HG03571 (cell line): ENCODE measurements at regions not wholly inside any gene's neighbourhood (a gene's known extent, or its start where the extent isn't known, plus 50 kb on each side); places are given as distances from the start of the nearest gene placed in this dataset.

ENCODE experiments used
- ATAC-seq: cut with Tn5 transposase; IDR thresholded peaks from one replicate; pipeline ENCODE4 v1.9.1; 2021; ENCODE audit not compliant: unreplicated experiment

GRCh38 chr9:80602291-80602690 lies 1030.5 kb downstream of the TLE4 start:
- ATAC-seq = no peak

- no peak for ATAC-seq
Observed at GRCh38 chr9:80596579-80596978, 1024.8 kb downstream of the TLE4 start.

- ATAC-seq = no peak
Observed at GRCh38 chr9:80595192-80595591, 1023.4 kb downstream of the TLE4 start.

GRCh38 chr9:80592413-80592812 lies 1020.6 kb downstream of the TLE4 start:
- ATAC-seq = no peak

- ATAC-seq = no peak
Observed at GRCh38 chr9:80586786-80587330, 1015.1 kb downstream of the TLE4 start.

- ATAC-seq = no peak
Observed at GRCh38 chr9:80571953-80572352, 1000.2 kb downstream of the TLE4 start.

- ATAC-seq = no peak
Observed at GRCh38 chr9:80569236-80569635, 997.5 kb downstream of the TLE4 start.

- ATAC-seq = no peak
Observed at GRCh38 chr9:80561526-80561925, 989.8 kb downstream of the TLE4 start.

- no peak for ATAC-seq
Observed at GRCh38 chr9:80560976-80561375, 989.2 kb downstream of the TLE4 start.

GRCh38 chr9:80557256-80557655 lies 985.5 kb downstream of the TLE4 start:
- ATAC-seq = no peak

GRCh38 chr9:80556631-80557030 lies 984.9 kb downstream of the TLE4 start:
- ATAC-seq = no peak

- no peak for ATAC-seq
Observed at GRCh38 chr9:80555782-80556325, 984.1 kb downstream of the TLE4 start.

GRCh38 chr9:80554856-80555255 lies 983.1 kb downstream of the TLE4 start:
- ATAC-seq = no peak

- ATAC-seq = no peak
Observed at GRCh38 chr9:80554301-80554700, 982.5 kb downstream of the TLE4 start.

- ATAC-seq = no peak
Observed at GRCh38 chr9:80552931-80553330, 981.2 kb downstream of the TLE4 start.

- ATAC-seq = no peak
Observed at GRCh38 chr9:80550181-80550580, 978.4 kb downstream of the TLE4 start.

GRCh38 chr9:80547613-80548012 lies 975.8 kb downstream of the TLE4 start:
- ATAC-seq = no peak

GRCh38 chr9:80540387-80540786 lies 968.6 kb downstream of the TLE4 start:
- ATAC-seq = no peak

- no peak for ATAC-seq
Observed at GRCh38 chr9:80538976-80539375, 967.2 kb downstream of the TLE4 start.

- ATAC-seq = no peak
Observed at GRCh38 chr9:80522465-80522864, 950.7 kb downstream of the TLE4 start.

- ATAC-seq = no peak
Observed at GRCh38 chr9:80521151-80521550, 949.4 kb downstream of the TLE4 start.

- ATAC-seq = no peak
Observed at GRCh38 chr9:80520231-80520630, 948.5 kb downstream of the TLE4 start.

- ATAC-seq = no peak
Observed at GRCh38 chr9:80518441-80518840, 946.7 kb downstream of the TLE4 start.
